Trophoblast cell (in vitro differentiated cells and primary cell): ENCODE measurements at regions not wholly inside any gene's neighbourhood (a gene's known extent, or its start where the extent isn't known, plus 50 kb on each side); places are given as distances from the start of the nearest gene placed in this dataset.

Experiments
- DNase-seq, 2 donors: peaks; one replicate each; pipeline ENCODE4 v3.0.0-alpha.2; 2016
- H2AFZ ChIP-seq: 2 replicates; pipeline ENCODE4 v1.6.1; 2013; ENCODE audit warnings: low read length, moderate library complexity, mild to moderate bottlenecking; ENCODE audit not compliant: insufficient read depth, poor library complexity
- H2AK5ac ChIP-seq: 2 replicates; pipeline ENCODE4 v1.6.1; 2013; ENCODE audit warnings: mild to moderate bottlenecking, low read length
- H2BK120ac ChIP-seq: 2 replicates; pipeline ENCODE4 v1.6.1; 2013; ENCODE audit warnings: low read length, mild to moderate bottlenecking, moderate library complexity; ENCODE audit not compliant: insufficient read depth, poor library complexity
- H2BK12ac ChIP-seq: 2 replicates; pipeline ENCODE4 v1.6.1; 2013; ENCODE audit warnings: mild to moderate bottlenecking, low read length, moderate library complexity
- H2BK5ac ChIP-seq: 2 replicates; pipeline ENCODE4 v1.6.1; 2013; ENCODE audit warnings: low read length, low read depth, moderate library complexity, mild to moderate bottlenecking; ENCODE audit not compliant: poor library complexity
- H3K14ac ChIP-seq: 2 replicates; pipeline ENCODE4 v1.6.1; 2013; ENCODE audit warnings: mild to moderate bottlenecking, low read length
- H3K18ac ChIP-seq: 2 replicates; pipeline ENCODE4 v1.6.1; 2013; ENCODE audit warnings: mild to moderate bottlenecking, low read length
- H3K23ac ChIP-seq: 2 replicates; pipeline ENCODE4 v1.6.1; 2013; ENCODE audit warnings: low read length
- H3K27ac ChIP-seq: 2 replicates; pipeline ENCODE4 v1.5.1; 2013; ENCODE audit warnings: low read depth, mild to moderate bottlenecking, inconsistent platforms, low read length, moderate library complexity
- H3K27me3 ChIP-seq: 2 replicates; pipeline ENCODE4 v1.6.1; 2013; ENCODE audit warnings: inconsistent platforms, mild to moderate bottlenecking, low read length, moderate library complexity; ENCODE audit not compliant: insufficient read depth
- H3K36me3 ChIP-seq, 2 experiments: 1 replicate in 1 of 2; 2 replicates in 1 of 2; pipeline ENCODE4 v1.6.1; 2013; ENCODE audit warnings: low read length in 2 of 2, mild to moderate bottlenecking in 2 of 2, moderate library complexity in 1 of 2; ENCODE audit not compliant: insufficient read depth in 2 of 2, control insufficient read depth in 1 of 2
- H3K4ac ChIP-seq: 2 replicates; pipeline ENCODE4 v1.6.1; 2013; ENCODE audit warnings: low read depth, mild to moderate bottlenecking, low read length, moderate library complexity
- H3K4me1 ChIP-seq, 2 experiments: 1 replicate in 1 of 2; 2 replicates in 1 of 2; pipeline ENCODE4 v1.6.1; 2013; ENCODE audit warnings: low read length in 2 of 2, mild to moderate bottlenecking in 2 of 2, moderate library complexity in 1 of 2; ENCODE audit not compliant: insufficient read depth in 2 of 2, control insufficient read depth in 1 of 2
- H3K4me2 ChIP-seq: 2 replicates; pipeline ENCODE4 v1.6.1; 2013; ENCODE audit warnings: inconsistent platforms, mild to moderate bottlenecking, low read length, moderate library complexity
- H3K4me3 ChIP-seq: 2 replicates; pipeline ENCODE4 v1.5.1; 2013; ENCODE audit warnings: mild to moderate bottlenecking, low read depth, low read length, inconsistent platforms
- H3K79me1 ChIP-seq: one replicate; pipeline ENCODE4 v1.6.1; 2013; ENCODE audit warnings: low read length
- H3K79me2 ChIP-seq: 2 replicates; pipeline ENCODE4 v1.6.1; 2013; ENCODE audit warnings: low read length, mild to moderate bottlenecking; ENCODE audit not compliant: control insufficient read depth, insufficient read depth, poor library complexity
- H3K9ac ChIP-seq: 2 replicates; pipeline ENCODE4 v1.6.1; 2013; ENCODE audit warnings: mild to moderate bottlenecking, low read length
- H3K9me3 ChIP-seq: 2 replicates; pipeline ENCODE4 v1.6.1; 2013; ENCODE audit warnings: low read depth, mild to moderate bottlenecking, control low read depth, inconsistent platforms, low read length; ENCODE audit not compliant: insufficient read depth
- H4K12ac ChIP-seq: 2 replicates; pipeline ENCODE4 v1.6.1; 2013; ENCODE audit warnings: low read depth, mild to moderate bottlenecking, low read length, moderate library complexity
- H4K8ac ChIP-seq: 2 replicates; pipeline ENCODE4 v1.6.1; 2013; ENCODE audit warnings: low read depth, mild to moderate bottlenecking, low read length, moderate library complexity
- H4K91ac ChIP-seq: one replicate; pipeline ENCODE4 v1.6.1; 2013; ENCODE audit warnings: low read depth, mild to moderate bottlenecking, low read length, moderate library complexity
- WGBS: extraction: QIAGEN DNeasy Blood & Tissue Kit; methylation state at CpG from one replicate; pipeline ENCODE4 v1.1.7; 2013; ENCODE audit warnings: missing lambda C conversion rate; ENCODE audit not compliant: insufficient read length, insufficient coverage; ENCODE audit errors: extremely low coverage; 5-methylcytosine and 5-hydroxymethylcytosine counted together

GRCh38 chr21:26784974-26785373 is 60.2 kb downstream of the ADAMTS1 start:
- no peak overlapping the region for H3K4ac ChIP-seq
- H4K91ac ChIP-seq, result no peak overlapping the region
- H4K12ac ChIP-seq, result no peak overlapping the region
- H3K4me3 ChIP-seq, result no peak overlapping the region
- H4K8ac ChIP-seq, result no peak overlapping the region
- no peak overlapping the region for H2BK12ac ChIP-seq
- no peak overlapping the region for H3K23ac ChIP-seq
- DNase-seq, result no peak
- H3K79me2 ChIP-seq, result no peaks in the 10 kb centered on the region
- H3K18ac ChIP-seq, result no peak overlapping the region
- no peak overlapping the region for H3K4me2 ChIP-seq
- H3K27ac ChIP-seq, result no peak overlapping the region
- no peaks in the 10 kb centered on the region for H3K4me1 ChIP-seq
- H2BK120ac ChIP-seq, result no peak overlapping the region
- H2BK5ac ChIP-seq, result no peak overlapping the region
- no peak overlapping the region for H2AK5ac ChIP-seq
- H3K79me1 ChIP-seq, result no peaks in the 10 kb centered on the region
- H3K27me3 ChIP-seq, result no peaks in the 10 kb centered on the region
- H3K14ac ChIP-seq, result no peak overlapping the region
- no peak overlapping the region for H2AFZ ChIP-seq
- peaks cover 0 to 2% of the 10 kb centered on the region in 2 experiments for H3K36me3 ChIP-seq
- WGBS, result no CpG with 5 or more reads among the region's 3 CpGs
- H3K9ac ChIP-seq, result no peak overlapping the region
- no peaks in the 10 kb centered on the region for H3K9me3 ChIP-seq

GRCh38 chr21:26783466-26784195 is 61.6 kb downstream of the ADAMTS1 start:
- Histone ChIP-seq H3K79me1 (no peaks in the 10 kb centered on the region), H2BK120ac (no peak overlapping the region), H3K36me3 (peaks cover 0 to 2% of the 10 kb centered on the region in 2 experiments), H2AK5ac (no peak overlapping the region), H3K4me1 (no peaks in the 10 kb centered on the region), H2BK12ac (no peak overlapping the region), H3K23ac (no peak overlapping the region), H3K9me3 (no peaks in the 10 kb centered on the region), H3K14ac (no peak overlapping the region), H3K4me2 (no peak overlapping the region), H2AFZ (no peak overlapping the region), H3K79me2 (no peaks in the 10 kb centered on the region), H3K27ac (no peak overlapping the region), H4K91ac (no peak overlapping the region), H2BK5ac (no peak overlapping the region), H4K12ac (no peak overlapping the region), H3K27me3 (no peaks in the 10 kb centered on the region), H3K18ac (no peak overlapping the region), H4K8ac (no peak overlapping the region), H3K9ac (no peak overlapping the region), H3K4ac (no peak overlapping the region), H3K4me3 (no peak overlapping the region)
- no peak for DNase-seq
- no CpG with 5 or more reads among the region's 1 CpG for WGBS

GRCh38 chr21:26782747-26783146 is 62.5 kb downstream of the ADAMTS1 start:
- WGBS, result no CpG with 5 or more reads among the region's 2 CpGs
- no peaks in the 10 kb centered on the region for H3K79me2 ChIP-seq
- no peak overlapping the region for H3K27ac ChIP-seq
- no peaks in the 10 kb centered on the region for H3K4me1 ChIP-seq
- no peak for DNase-seq
- H2BK12ac ChIP-seq, result no peak overlapping the region
- H3K18ac ChIP-seq, result no peak overlapping the region
- peaks cover 0 to 2% of the 10 kb centered on the region in 2 experiments for H3K36me3 ChIP-seq
- no peak overlapping the region for H3K4me2 ChIP-seq
- no peak overlapping the region for H3K14ac ChIP-seq
- H3K23ac ChIP-seq, result no peak overlapping the region
- H3K9ac ChIP-seq, result no peak overlapping the region
- H3K4me3 ChIP-seq, result no peak overlapping the region
- no peaks in the 10 kb centered on the region for H3K27me3 ChIP-seq
- no peaks in the 10 kb centered on the region for H3K9me3 ChIP-seq
- H3K4ac ChIP-seq, result no peak overlapping the region
- H4K8ac ChIP-seq, result no peak overlapping the region
- H4K12ac ChIP-seq, result no peak overlapping the region
- H2BK5ac ChIP-seq, result no peak overlapping the region
- H2BK120ac ChIP-seq, result no peak overlapping the region
- no peak overlapping the region for H2AK5ac ChIP-seq
- no peaks in the 10 kb centered on the region for H3K79me1 ChIP-seq
- H4K91ac ChIP-seq, result no peak overlapping the region
- H2AFZ ChIP-seq, result no peak overlapping the region

GRCh38 chr21:26782331-26782730 is 62.9 kb downstream of the ADAMTS1 start:
- no peak overlapping the region for H4K91ac ChIP-seq
- H3K4ac ChIP-seq, result no peak overlapping the region
- H3K23ac ChIP-seq, result no peak overlapping the region
- no peaks in the 10 kb centered on the region for H3K4me1 ChIP-seq
- no peaks in the 10 kb centered on the region for H3K9me3 ChIP-seq
- no peak overlapping the region for H2BK5ac ChIP-seq
- H3K27me3 ChIP-seq, result no peaks in the 10 kb centered on the region
- no peak overlapping the region for H3K27ac ChIP-seq
- H3K4me2 ChIP-seq, result no peak overlapping the region
- no peak overlapping the region for H4K8ac ChIP-seq
- H3K36me3 ChIP-seq, result peaks cover 0 to 2% of the 10 kb centered on the region in 2 experiments
- H3K4me3 ChIP-seq, result no peak overlapping the region
- no peak overlapping the region for H2BK120ac ChIP-seq
- H2AFZ ChIP-seq, result no peak overlapping the region
- H3K14ac ChIP-seq, result no peak overlapping the region
- no CpG with 5 or more reads among the region's 3 CpGs for WGBS
- H3K18ac ChIP-seq, result no peak overlapping the region
- H3K9ac ChIP-seq, result no peak overlapping the region
- H2AK5ac ChIP-seq, result no peak overlapping the region
- no peak for DNase-seq
- H2BK12ac ChIP-seq, result no peak overlapping the region
- H3K79me1 ChIP-seq, result no peaks in the 10 kb centered on the region
- no peaks in the 10 kb centered on the region for H3K79me2 ChIP-seq
- no peak overlapping the region for H4K12ac ChIP-seq
